ENCODE measurements at regions not wholly inside any gene's neighbourhood (a gene's known extent, or its start where the extent isn't known, plus 50 kb on each side); places are given as distances from the start of the nearest gene placed in this dataset.

- Mint-ChIP-seq H3K27ac (no peak overlapping the region), H3K9me3 (peaks cover 6% of the 10 kb centered on the region), H3K36me3 (ENCODE audit: low read depth) (no peaks in the 10 kb centered on the region), H3K4me1 (peaks cover 20% of the 10 kb centered on the region), H3K4me3 (no peak overlapping the region), H3K27me3 (ENCODE audit: insufficient read depth) (no peaks in the 10 kb centered on the region)
- Histone ChIP-seq H3K4me3 (ENCODE audit: low read length) (no peak overlapping the region), H3K27me3 (ENCODE audit: control insufficient read depth, insufficient read depth, low read length, poor library complexity, severe bottlenecking) (no peaks in the 10 kb centered on the region), H3K9ac (ENCODE audit: extremely low read depth, low read length, poor library complexity, severe bottlenecking) (no peak overlapping the region), H3K27ac (ENCODE audit: low read depth, low read length) (no peak overlapping the region), H3K36me3 (ENCODE audit: control insufficient read depth, insufficient read depth, low read length) (no peaks in the 10 kb centered on the region), H3K4me1 (ENCODE audit: control insufficient read depth, insufficient read depth, low read length) (peaks cover 4% of the 10 kb centered on the region), H3K9me3 (ENCODE audit: control insufficient read depth, low read length) (peaks cover 8% of the 10 kb centered on the region)
- no peak for TF ChIP-seq CTCF (conservative IDR thresholded peaks at IDR 0.05)
- no peak for DNase-seq
- WGBS, 2 experiments (ENCODE audit: insufficient coverage in 1 of 2, insufficient read length in 1 of 2), result 94 to 100% methylated on average over 2 to 3 of the region's 3 CpGs
Measured at GRCh38 chr18:41875094-41875780, 79.8 kb upstream of the PIK3C3 start.

- Histone ChIP-seq H3K27ac (ENCODE audit: low read depth, low read length) (no peak overlapping the region), H3K36me3 (ENCODE audit: control insufficient read depth, insufficient read depth, low read length) (no peaks in the 10 kb centered on the region), H3K4me1 (ENCODE audit: control insufficient read depth, insufficient read depth, low read length) (peaks cover 4% of the 10 kb centered on the region), H3K27me3 (ENCODE audit: control insufficient read depth, insufficient read depth, low read length, poor library complexity, severe bottlenecking) (no peaks in the 10 kb centered on the region), H3K9ac (ENCODE audit: extremely low read depth, low read length, poor library complexity, severe bottlenecking) (no peak overlapping the region), H3K4me3 (ENCODE audit: low read length) (no peak overlapping the region), H3K9me3 (ENCODE audit: control insufficient read depth, low read length) (peaks cover 8% of the 10 kb centered on the region)
- Mint-ChIP-seq H3K4me3 (no peak overlapping the region), H3K9me3 (peaks cover 6% of the 10 kb centered on the region), H3K4me1 (peaks cover 29% of the 10 kb centered on the region), H3K27me3 (ENCODE audit: insufficient read depth) (no peaks in the 10 kb centered on the region), H3K36me3 (ENCODE audit: low read depth) (no peaks in the 10 kb centered on the region), H3K27ac (no peak overlapping the region)
- no peak for TF ChIP-seq CTCF (conservative IDR thresholded peaks at IDR 0.05)
- DNase-seq, result no peak
Measured at GRCh38 chr18:41873730-41874129, 81.3 kb upstream of the PIK3C3 start.

GRCh38 chr18:41872206-41872605 lies 82.8 kb upstream of the PIK3C3 start:
- peaks cover 7% of the 10 kb centered on the region for H3K4me1 ChIP-seq (ENCODE audit: control insufficient read depth, insufficient read depth, low read length)
- no peaks in the 10 kb centered on the region for H3K36me3 Mint-ChIP-seq (ENCODE audit: low read depth)
- H3K27me3 ChIP-seq (ENCODE audit: control insufficient read depth, insufficient read depth, low read length, poor library complexity, severe bottlenecking), result no peaks in the 10 kb centered on the region
- H3K27ac ChIP-seq (ENCODE audit: low read depth, low read length), result no peak overlapping the region
- H3K36me3 ChIP-seq (ENCODE audit: control insufficient read depth, insufficient read depth, low read length), result no peaks in the 10 kb centered on the region
- H3K4me3 Mint-ChIP-seq, result no peak overlapping the region
- H3K9ac ChIP-seq (ENCODE audit: extremely low read depth, low read length, poor library complexity, severe bottlenecking), result no peak overlapping the region
- DNase-seq, result no peak
- peaks cover 9% of the 10 kb centered on the region for H3K9me3 Mint-ChIP-seq
- no peak for TF ChIP-seq CTCF (conservative IDR thresholded peaks at IDR 0.05)
- no peaks in the 10 kb centered on the region for H3K27me3 Mint-ChIP-seq (ENCODE audit: insufficient read depth)
- peaks cover 8% of the 10 kb centered on the region for H3K9me3 ChIP-seq (ENCODE audit: control insufficient read depth, low read length)
- peaks cover 32% of the 10 kb centered on the region for H3K4me1 Mint-ChIP-seq
- no peak overlapping the region for H3K27ac Mint-ChIP-seq
- H3K4me3 ChIP-seq (ENCODE audit: low read length), result no peak overlapping the region

Measured in endodermal cell (in vitro differentiated cells).